Upper lobe of right lung (tissue), 1 donor: ENCODE measurements at regions not wholly inside any gene's neighbourhood (a gene's known extent, or its start where the extent isn't known, plus 50 kb on each side); places are given as distances from the start of the nearest gene placed in this dataset.

Experiments used
- ATAC-seq: fragments of 200-7000 bp; cut with Tn5 transposase; one replicate; pipeline ENCODE4 v1.9.1; 2020; ENCODE audit warnings: mild to moderate bottlenecking, moderate library complexity
- DNase-seq: peaks from one replicate; pipeline ENCODE4 v3.0.0-alpha.2; 2020
- H3K27ac ChIP-seq: fragments of 200-600 bp; one replicate; pipeline ENCODE4 v1.8.0; 2022
- H3K27me3 ChIP-seq: fragments of 200-600 bp; one replicate; pipeline ENCODE4 v1.8.0; 2022; ENCODE audit warnings: mild to moderate bottlenecking
- H3K36me3 ChIP-seq: fragments of 200-600 bp; one replicate; pipeline ENCODE4 v1.8.0; 2022
- H3K4me1 ChIP-seq: fragments of 200-600 bp; one replicate; pipeline ENCODE4 v1.8.0; 2022
- H3K4me3 ChIP-seq: fragments of 200-600 bp; one replicate; pipeline ENCODE4 v1.8.0; 2022; ENCODE audit warnings: mild to moderate bottlenecking
- H3K9me3 ChIP-seq: fragments of 200-600 bp; one replicate; pipeline ENCODE4 v1.8.0; 2022
- intact Hi-C: fragments of 100-400 bp; cut with DNase I; formaldehyde crosslinking; loops from one replicate; pipeline ENCODE4 v1.11.0; 2022
- TF ChIP-seq, protein P1 (sequence below): fragments of 200-600 bp; IDR thresholded peaks from one replicate; pipeline ENCODE4 v1.8.0; 2022; ENCODE audit warnings: antibody characterized with exemption
- donor health status: DM: no; HTN: yes; CAD: no; lungs with severe emphysema.

DNA sequence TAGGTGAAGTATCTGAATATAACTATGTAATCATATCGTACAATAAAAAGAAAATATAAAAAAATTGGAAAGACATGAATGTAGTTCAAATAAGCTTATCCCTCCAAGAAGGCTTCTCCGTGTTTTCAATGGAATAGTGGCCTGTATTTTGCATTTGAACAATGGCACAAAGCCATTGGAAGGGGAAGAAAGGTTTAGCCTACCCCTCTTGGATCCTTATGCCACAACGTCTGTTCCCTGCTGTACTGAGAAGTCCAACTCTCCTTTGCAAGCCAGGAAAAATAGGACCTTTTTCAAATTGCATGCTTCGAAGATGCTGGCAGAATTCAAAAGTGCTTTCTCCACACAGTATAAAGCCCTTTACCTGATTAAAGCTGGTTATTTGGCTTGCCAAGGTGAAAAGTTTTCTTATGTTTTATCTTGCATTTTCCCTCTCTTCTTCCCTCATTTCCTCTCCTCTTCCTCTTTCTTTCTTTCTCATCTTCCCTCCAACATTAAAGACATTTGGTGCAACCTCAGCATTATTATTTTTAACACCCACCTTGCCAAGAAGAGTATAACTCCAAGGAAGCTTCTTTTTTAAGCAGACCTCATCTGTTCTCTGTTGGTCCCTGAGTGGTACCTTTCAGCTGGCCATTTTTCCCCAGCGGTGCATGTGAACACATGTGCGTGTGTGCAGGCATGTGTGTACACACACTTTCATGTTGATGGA, 968.6 kb upstream of the RBFOX1 start:
- Histone ChIP-seq H3K36me3 (no peaks in the 10 kb centered on the region), H3K9me3 (no peaks in the 10 kb centered on the region), H3K4me1 (no peaks in the 10 kb centered on the region), H3K27me3 (no peaks in the 10 kb centered on the region), H3K4me3 (no peak overlapping the region), H3K27ac (no peak overlapping the region)
- ATAC-seq (no peak), DNase-seq (no peak)
- intact Hi-C loops: no loop called here
- TF ChIP-seq, protein P1, sequence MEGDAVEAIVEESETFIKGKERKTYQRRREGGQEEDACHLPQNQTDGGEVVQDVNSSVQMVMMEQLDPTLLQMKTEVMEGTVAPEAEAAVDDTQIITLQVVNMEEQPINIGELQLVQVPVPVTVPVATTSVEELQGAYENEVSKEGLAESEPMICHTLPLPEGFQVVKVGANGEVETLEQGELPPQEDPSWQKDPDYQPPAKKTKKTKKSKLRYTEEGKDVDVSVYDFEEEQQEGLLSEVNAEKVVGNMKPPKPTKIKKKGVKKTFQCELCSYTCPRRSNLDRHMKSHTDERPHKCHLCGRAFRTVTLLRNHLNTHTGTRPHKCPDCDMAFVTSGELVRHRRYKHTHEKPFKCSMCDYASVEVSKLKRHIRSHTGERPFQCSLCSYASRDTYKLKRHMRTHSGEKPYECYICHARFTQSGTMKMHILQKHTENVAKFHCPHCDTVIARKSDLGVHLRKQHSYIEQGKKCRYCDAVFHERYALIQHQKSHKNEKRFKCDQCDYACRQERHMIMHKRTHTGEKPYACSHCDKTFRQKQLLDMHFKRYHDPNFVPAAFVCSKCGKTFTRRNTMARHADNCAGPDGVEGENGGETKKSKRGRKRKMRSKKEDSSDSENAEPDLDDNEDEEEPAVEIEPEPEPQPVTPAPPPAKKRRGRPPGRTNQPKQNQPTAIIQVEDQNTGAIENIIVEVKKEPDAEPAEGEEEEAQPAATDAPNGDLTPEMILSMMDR: no peak

DNA sequence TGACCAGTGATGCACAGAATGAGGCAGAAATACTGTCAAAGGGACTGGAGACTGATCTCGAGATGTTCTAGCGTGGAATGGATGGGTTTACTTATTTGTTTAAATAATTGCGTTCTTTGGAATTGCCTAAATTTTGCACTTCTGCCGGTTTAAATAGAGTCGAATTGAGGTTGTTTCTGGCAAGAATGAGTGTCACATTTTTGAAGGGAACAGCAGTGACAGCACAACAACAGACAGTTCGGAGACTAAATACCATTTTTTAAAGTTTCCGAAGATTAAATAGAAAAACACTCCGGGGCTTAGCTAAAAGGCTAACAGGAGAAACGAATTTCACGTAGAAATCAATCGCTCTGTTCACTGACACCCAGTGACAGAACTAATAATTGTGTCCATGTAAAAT, 969.2 kb upstream of the RBFOX1 start:
- DNase-seq: no peak

DNA sequence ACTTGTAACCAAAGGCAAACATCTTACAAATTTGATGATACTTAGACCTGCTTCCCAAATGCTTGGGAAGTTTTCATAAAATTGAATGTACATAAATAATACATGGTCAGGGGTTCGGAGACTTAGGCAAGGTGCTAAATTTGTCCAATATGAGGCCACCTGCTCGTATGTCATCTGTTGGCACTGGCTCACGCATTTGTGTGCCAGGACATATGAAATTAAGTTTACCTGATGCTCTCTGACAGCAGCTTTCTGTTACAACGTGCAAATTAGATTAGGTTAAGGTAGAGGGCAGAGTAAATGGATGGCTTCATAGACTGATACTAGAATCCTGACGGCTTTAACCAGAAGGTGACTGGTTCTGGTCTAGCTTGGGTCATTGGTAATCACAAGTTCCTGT, 970.3 kb upstream of the RBFOX1 start:
- intact Hi-C loops: no loop called here
- no peak for DNase-seq
- Histone ChIP-seq H3K27ac (no peak overlapping the region), H3K36me3 (no peaks in the 10 kb centered on the region), H3K4me1 (no peaks in the 10 kb centered on the region), H3K9me3 (no peaks in the 10 kb centered on the region), H3K27me3 (no peaks in the 10 kb centered on the region), H3K4me3 (no peak overlapping the region)
- TF ChIP-seq, protein P1: no peak
- ATAC-seq: no peak

More for the DNA sequence above, 969.2 kb upstream of the RBFOX1 start:
- Histone ChIP-seq H3K27me3 (no peaks in the 10 kb centered on the region), H3K27ac (no peak overlapping the region), H3K4me3 (no peak overlapping the region), H3K4me1 (no peaks in the 10 kb centered on the region), H3K9me3 (no peaks in the 10 kb centered on the region), H3K36me3 (no peaks in the 10 kb centered on the region)
- TF ChIP-seq, protein P1: no peak
- ATAC-seq: no peak
- intact Hi-C loops: no loop called here

DNA sequence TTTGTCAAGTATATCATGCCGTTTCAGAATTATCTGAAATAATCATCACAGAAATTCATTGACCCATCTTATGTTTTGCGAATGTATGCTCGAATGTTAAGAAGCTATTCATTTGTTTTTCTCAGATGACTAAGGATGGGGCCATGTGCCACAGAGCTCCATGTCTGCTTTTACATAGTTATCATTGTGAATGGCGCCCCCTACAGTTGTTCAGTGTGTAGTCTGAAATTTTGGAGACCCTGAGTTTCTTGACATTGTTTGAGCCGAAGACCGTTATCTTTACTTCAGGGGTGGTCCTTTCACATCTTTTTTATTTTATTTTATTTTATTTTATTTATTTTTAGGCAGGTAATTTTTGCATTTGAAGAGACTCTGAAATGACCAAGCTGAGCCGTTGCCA, 972.0 kb upstream of the RBFOX1 start:
- intact Hi-C loops: no loop called here
- Histone ChIP-seq H3K27ac (no peak overlapping the region), H3K9me3 (no peaks in the 10 kb centered on the region), H3K4me3 (no peak overlapping the region), H3K27me3 (no peaks in the 10 kb centered on the region), H3K36me3 (no peaks in the 10 kb centered on the region), H3K4me1 (no peaks in the 10 kb centered on the region)
- TF ChIP-seq, protein P1: no peak
- no peak for ATAC-seq
- no peak for DNase-seq

DNA sequence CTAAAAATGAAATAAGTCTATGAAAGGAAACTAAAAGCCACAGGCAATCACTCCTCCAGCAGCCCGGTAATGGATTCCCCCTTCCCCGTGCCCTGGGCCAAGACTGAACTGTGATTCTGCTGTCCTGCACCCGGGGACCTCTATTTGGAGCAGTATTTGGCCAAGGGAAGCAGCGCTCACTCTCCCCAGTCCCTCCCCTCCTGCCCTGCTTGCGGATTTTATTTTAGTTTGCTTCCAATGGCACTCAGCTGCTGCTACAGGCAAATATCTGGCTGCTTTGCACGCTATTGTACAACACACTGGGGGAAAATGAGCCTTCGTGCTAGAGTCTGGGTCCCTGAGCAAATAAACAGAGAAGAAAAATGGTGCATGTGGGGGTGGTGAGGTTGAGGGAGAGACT, 975.7 kb upstream of the RBFOX1 start:
- no peaks in the 10 kb centered on the region for H3K27me3 ChIP-seq
- H3K36me3 ChIP-seq: no peaks in the 10 kb centered on the region
- H3K9me3 ChIP-seq: no peaks in the 10 kb centered on the region
- intact Hi-C loops: no loop called here
- TF ChIP-seq, protein P1: no peak
- H3K4me3 ChIP-seq: no peak overlapping the region
- DNase-seq (no peak), ATAC-seq (no peak)
- H3K27ac ChIP-seq: no peak overlapping the region
- no peaks in the 10 kb centered on the region for H3K4me1 ChIP-seq

DNA sequence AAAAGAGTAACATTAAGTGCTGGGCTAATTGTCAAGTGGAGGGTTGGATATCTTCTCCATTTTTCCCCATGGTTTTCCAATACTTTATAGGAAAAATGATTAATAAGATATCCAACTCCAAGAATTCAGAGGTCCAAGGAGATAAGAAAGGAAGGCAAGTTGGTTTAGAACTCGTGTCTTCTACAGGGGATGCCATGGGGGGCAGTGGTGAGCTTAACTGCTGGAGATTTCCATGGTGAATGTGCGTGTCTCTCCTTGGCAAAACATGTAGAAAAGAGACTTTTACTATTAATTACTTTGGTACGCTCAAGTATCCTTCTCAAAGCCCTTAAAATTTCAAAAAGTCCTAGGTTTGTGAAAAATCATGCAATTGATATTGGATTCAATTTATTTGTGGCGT, 982.9 kb upstream of the RBFOX1 start:
- DNase-seq: no peak
- Histone ChIP-seq H3K36me3 (no peaks in the 10 kb centered on the region), H3K9me3 (no peaks in the 10 kb centered on the region), H3K27ac (no peak overlapping the region), H3K4me3 (no peak overlapping the region), H3K27me3 (no peaks in the 10 kb centered on the region), H3K4me1 (no peaks in the 10 kb centered on the region)
- no peak for ATAC-seq
- TF ChIP-seq, protein P1: no peak
- intact Hi-C loops: no loop called here
